Spleen (tissue), 7 donors: ENCODE measurements at regions not wholly inside any gene's neighbourhood (a gene's known extent, or its start where the extent isn't known, plus 50 kb on each side); places are given as distances from the start of the nearest gene placed in this dataset.

Source experiments
- CTCF ChIP-seq, 11 experiments: fragments of 200-600 bp in 7 of 11; fragments of 450-650 bp in 4 of 11; sonication (generic) in 4 of 11; IDR thresholded peaks in 8 of 11; conservative IDR thresholded peaks in 3 of 11; 1 replicate in 7 of 11; 2 replicates in 4 of 11; pipeline versions ENCODE4 v1.4.0 to v1.8.0; 2016 to 2021; ENCODE audit warnings: antibody characterized with exemption in 11 of 11, inconsistent platforms in 4 of 11, mild to moderate bottlenecking in 1 of 11
- POLR2A ChIP-seq, 3 donors: fragments of 450-650 bp; IDR thresholded peaks; one replicate each; pipeline ENCODE4 v1.5.1; 2017; ENCODE audit warnings: antibody characterized with exemption in 3 of 3, mild to moderate bottlenecking in 1 of 3
- donor health status: DM: no; HTN: no; CAD: no; lungs with moderate emphysema.
- donor health status: DM: no; HTN: no; CAD: no.
- donor health status: DM: no; HTN: no; CAD: no.

- TF ChIP-seq CTCF (IDR thresholded peaks at IDR 0.05 in 8 of 11, conservative IDR thresholded peaks at IDR 0.05 in 3 of 11) = no peak
- TF ChIP-seq POLR2A (IDR thresholded peaks at IDR 0.05) = no peak
Observed at GRCh38 chr9:75649060-75649459, 241.4 kb upstream of the PCSK5 start.
